Activated CD4-positive, alpha-beta T cell treated with anti-CD3 and anti-CD28 coated beads, Interleukin-2, Interleukin-4, amounts not matched to agents 100 ng/mL and 50 ng/mL, durations not matched to agents 16 hours and 8 hours (primary cell): ENCODE measurements at regions not wholly inside any gene's neighbourhood (a gene's known extent, or its start where the extent isn't known, plus 50 kb on each side); places are given as distances from the start of the nearest gene placed in this dataset.
"Not testable (repeated sequence)": the region's sequence is repeated elsewhere in the genome, so short reads cannot be mapped to it uniquely, and the experiment has no call there.

Experiments
- DNase-seq: peaks from one replicate; pipeline ENCODE4 v3.0.0-alpha.2; 2020; ENCODE audit warnings: low spot score

- no peak for DNase-seq
These were observed 263.0 kb upstream of the TRIB2 start for GRCh38 chr2:12453731-12454130.

DNA sequence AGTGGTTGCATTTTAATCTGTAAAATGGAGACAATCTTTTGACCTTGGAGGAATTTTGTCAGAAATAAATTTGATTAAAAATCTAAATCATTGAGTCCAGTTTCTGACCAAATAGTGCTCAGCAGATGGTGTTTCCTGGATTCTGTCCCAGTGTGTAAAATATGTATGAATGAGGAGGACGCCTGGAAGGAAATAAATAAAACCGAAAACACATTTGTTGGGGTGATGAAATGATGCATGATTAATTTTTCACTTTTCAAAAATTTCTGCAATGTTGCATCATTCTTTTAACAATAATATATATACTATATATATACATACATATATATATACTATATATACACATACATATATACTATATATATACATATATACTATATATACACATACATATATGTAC, 261.1 kb upstream of the TRIB2 start:
- DNase-seq: no peak

DNA sequence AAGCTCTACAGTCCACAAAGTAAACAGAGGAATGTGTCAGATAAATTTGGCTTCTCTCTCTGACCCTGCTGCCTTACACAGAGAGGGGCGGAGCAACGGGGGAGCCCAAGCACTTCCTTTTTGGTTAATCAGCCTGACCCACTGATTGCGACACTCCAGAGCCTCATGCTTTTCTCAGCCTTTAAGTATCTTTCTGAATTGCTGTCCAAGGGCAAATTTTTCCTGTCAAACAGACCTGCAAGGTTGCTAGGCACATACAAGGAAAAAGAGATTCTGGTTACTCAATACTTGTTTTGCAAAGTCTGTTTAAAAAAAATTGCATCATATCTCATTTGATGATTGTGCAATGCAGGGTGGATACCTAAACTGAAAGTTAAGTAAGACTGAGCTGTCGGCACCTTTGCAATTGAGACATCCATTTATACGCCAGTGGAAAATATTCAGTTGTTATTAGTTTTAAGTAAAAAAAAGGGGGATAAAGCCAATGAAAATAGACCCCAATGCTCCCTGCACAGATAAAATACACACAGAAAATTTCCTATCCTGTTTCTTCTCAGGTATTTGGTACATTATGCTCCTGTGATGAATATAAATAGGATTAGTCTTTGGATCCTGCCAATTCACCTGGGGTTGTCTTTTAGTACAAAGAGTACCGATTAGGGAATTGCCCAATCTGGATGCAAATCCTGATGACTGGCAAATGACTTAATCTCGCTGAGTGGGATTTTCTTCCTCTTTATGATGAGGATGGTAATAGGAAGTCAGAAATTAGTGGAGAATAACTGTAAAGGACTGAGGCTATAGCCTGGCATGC, 260.2 kb upstream of the TRIB2 start:
- peak; percentile 78 for DNase-seq

DNA sequence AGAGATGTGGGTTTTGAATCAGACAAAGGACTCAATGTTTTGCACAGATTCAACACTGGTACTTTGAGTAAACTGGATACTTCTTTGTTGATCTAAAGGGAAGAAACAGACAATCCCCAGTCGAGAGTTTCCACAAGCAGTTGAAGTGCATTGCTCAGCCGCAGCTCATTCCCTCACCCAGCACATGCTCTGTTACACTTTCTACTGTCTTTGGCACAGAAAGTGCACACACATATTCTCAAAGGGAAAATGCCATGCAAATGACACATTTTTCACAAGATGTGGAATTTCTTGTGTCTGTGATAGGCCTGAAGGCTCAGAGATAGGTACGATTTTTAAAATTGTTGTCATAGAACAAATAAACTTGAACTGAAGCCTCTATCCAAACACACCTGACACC, 258.9 kb upstream of the TRIB2 start:
- no peak for DNase-seq

GRCh38 chr2:12463189-12463588, 253.5 kb upstream of the TRIB2 start:
- no peak for DNase-seq

DNA sequence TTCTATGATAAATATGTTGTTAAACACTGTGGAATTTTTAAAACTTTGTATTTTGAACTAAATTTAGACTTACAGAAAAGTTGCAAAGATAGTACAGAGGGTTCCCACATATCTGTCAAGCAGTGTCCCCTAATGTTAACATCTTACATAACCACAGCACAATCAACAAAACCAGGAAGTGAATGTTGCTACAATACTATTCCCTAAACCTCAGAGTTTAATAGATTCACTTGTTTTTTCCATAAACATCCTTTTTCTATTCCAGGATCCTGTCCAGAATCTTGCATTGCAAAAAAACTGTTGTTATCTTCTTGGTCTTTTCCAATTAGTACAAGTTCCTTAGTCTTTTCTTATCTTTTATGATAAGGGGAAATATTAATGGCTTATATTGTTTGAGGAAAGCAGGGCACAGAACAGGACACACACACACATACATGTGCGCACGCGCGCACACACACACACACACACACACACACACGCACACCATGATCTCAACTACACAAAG, 251.1 kb upstream of the TRIB2 start:
- no peak for DNase-seq

GRCh38 chr2:12467303-12467702, 249.4 kb upstream of the TRIB2 start:
- DNase-seq: no peak

GRCh38 chr2:12469141-12469561, 247.6 kb upstream of the TRIB2 start:
- DNase-seq: no peak

DNA sequence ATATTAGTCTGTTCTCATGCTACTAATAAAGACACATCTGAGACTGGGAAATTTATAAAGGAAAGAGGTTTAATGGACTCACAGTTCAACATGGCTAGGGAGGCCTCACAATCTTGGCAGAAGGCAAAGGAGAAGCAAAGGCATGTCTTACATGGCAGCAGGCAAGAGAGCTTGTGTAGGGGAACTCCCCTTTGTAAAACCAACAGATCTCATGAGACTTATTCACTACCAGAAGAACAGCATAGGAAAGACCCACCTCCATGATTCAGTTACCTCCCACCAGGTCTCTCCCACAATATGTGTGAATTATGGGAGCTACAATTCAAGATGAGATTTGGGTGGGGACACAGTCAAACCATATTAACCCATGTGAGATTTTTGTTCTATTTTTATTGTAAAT, 244.5 kb upstream of the TRIB2 start:
- not testable (repeated sequence) for DNase-seq

DNA sequence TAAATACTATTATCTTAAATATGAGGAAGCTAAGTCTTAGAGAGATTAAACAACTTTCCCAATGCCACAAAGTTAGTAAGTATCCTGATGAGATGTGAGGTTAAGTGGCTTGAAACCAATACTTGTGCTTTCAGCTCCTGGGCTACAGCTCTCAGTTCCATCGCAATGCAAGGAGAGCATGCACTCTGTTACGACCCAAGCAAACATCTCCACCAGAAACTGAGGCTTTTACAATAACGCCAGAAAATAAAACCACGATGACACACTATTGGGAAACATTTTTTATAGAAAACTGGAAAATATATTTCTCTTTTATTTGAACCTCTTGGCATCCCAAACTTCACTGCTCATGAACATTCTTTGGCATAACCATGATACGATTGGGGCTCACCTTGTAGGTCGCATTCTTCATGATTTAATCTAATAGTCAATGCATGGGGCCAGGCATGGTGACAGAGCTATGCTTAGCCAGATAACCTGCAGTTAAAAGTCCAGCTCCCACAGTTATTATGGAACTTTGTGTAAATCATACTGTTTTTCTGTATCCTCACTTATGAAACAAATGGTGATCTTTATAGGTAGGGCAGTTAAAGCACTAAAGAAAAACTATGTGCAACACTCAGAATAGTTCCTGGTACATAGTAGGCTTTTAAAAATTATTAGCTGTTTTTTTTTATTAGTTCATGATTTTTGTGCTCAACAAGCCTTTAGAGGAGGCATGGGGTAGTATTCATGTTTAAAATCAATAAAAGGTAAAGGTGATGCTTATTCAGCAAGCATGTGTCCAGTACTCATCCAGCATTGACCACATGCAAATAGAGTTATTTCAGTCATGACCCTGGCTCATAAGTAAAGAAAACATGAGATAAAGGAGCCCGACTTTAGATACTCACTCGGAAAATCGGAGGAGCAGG, 238.3 kb upstream of the TRIB2 start:
- DNase-seq: no peak

DNA sequence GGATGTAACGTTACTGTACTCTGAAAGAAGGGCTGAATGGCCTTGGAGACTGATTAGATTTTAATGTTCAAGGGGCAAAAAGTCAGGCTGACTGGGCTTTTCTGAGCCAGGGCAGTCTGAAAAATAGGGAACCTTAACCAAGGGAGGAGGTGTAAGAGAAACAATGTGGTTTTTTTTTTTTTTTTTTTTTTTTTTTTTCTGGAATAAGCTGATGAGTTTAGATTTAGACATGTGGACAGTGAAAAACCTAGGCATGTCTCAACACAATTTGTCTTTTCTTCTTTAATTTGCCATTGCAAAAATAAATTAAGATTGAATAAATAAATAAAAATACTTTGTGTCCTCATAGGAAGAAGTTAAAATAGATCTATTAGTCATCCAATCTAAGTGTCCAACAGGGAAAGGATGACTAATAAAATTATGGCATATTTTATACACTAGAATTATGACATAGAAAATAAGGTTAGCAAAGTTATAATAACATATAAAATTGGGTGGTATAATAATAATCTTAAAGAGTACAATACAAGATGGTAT, 237.6 kb upstream of the TRIB2 start:
- DNase-seq: no peak

GRCh38 chr2:12484536-12485115, 232.1 kb upstream of the TRIB2 start:
- DNase-seq: no peak

DNA sequence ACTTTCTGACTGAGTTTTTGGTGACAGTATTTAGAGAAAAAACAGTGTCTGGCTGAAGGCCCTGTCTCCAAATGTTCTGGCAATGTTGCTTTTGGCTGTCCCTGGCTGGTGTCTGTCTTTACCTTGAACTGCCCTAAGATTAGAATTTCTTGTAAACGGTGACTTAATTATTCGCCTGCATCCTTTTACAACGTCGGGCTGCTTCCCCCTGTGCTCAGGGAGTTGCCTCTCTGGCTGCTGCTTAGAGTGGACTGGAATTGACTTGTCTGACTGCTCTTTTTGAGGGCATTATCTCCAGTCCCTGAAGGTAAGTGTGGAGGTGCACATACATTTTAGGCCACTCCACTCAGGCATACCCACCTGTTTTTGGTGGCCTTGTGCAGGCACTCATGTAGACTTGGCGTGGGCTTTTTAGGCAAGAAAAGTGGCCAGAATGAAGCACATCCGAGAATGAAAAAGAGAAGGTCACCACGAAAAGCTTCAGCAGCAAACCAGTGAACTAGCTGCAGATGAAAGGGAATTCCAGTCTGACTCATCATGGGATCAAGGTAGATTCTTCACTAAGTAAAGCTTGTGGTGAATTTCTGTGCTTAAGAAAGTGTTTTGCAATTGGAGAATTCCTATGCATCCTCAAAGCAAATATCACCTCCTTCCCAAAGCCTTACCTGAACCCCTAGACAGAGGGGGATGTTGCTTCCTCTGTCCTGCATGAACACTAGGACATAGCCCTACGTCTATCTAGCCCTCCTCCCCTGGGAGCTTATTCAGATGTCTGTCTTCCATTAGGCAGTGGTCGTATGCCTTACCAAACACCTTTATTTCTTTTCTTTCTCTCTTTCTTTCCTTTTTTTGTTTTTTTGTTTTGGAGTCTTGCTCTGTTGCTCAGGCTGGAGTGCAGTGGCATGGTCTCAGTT, 230.3 kb upstream of the TRIB2 start:
- no peak for DNase-seq

GRCh38 chr2:12487253-12488004, 229.3 kb upstream of the TRIB2 start:
- DNase-seq: no peak

DNA sequence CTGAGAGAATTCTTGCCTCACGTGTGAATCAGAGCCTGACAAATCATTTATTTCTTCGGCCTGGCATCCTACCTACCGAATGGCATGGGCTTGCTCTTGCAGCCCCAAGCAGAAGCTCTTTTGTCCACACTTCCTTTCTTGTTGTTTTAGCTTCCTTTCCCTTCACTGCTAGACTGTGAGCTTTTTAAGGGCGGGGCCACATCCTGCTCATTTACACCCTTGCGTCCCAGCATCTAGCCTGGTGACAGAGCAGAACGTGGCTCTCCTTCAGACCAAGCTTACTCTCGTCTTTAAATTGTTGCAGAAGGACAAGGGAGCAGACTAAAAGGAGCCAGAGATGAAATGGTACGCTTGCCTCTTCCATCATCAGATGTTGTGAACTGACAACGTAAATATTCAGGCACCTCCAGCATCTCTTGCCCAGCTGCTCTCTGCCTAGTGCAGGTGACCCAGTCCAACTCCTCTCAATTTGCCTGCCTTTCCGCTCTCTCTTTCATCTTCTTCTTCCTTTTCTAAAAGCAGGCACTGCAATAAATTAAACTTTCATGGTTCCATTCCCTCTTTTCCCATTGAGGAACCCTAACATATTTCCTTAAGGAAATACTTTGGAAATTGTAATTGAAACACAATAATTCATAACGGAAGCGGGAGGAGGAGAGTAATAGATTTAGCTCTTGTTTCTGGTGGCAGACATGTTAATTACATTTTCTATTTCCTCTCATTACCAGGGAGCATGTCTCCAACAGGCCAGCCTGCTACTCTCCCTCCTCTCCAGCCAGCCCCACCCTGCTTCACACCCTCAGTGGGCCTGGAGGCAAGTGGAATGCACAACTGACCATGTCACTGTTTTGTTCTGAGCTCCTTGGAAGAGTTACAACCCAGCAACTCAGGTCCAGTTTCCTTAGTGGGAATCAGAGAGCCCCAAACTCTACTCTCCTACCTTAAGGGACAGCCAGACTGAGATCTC, 228.1 kb upstream of the TRIB2 start:
- DNase-seq: peak; percentile 41

DNA sequence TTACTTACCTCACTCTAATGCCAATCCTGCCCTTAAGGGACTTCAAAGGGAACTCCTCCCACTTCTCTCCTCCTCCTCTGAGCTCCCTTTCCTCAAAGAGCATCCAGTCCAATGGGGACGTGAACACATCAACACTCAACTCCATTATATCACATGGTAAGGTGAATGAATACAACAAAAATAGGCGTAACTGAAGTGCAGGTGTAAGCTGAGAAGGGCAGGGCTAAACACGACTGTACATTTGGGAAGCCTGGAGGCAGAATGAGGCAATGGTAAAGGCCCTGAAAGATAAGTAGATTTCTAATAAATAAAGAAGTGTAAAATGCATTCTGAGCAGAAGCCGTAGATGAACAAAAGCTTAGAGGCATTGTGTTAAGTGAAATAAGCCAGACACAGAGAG, 226.1 kb upstream of the TRIB2 start:
- DNase-seq: no peak

GRCh38 chr2:12492360-12492759, 224.4 kb upstream of the TRIB2 start:
- not testable (repeated sequence) for DNase-seq

GRCh38 chr2:12493031-12493513, 223.7 kb upstream of the TRIB2 start:
- DNase-seq: peak; percentile 75

- DNase-seq: no peak
These were observed 221.4 kb upstream of the TRIB2 start for GRCh38 chr2:12495247-12495868.
